GM12878 (cell line): ENCODE measurements at regions not wholly inside any gene's neighbourhood (a gene's known extent, or its start where the extent isn't known, plus 50 kb on each side); places are given as distances from the start of the nearest gene placed in this dataset.

Experiments
- ATAC-seq: fragments of 200-7000 bp; cut with Tn5 transposase; 3 replicates; pipeline ENCODE4 v1.9.1; 2020; ENCODE audit warnings: mild to moderate bottlenecking, moderate library complexity
- BruUV-seq: library from RNA; stranded (reverse); fragments of 400-500 nt; replicated peaks from 2 replicates; lab custom pipeline; 2021; lab: Mats Ljungman, UMichigan
- CTCF ChIA-PET: fragments of 300-600 bp; sonication (Branson Sonifier 250); formaldehyde crosslinking; extraction: SDS; loops from one replicate; lab custom pipeline; 2021; ENCODE audit warnings: inconsistent platforms; lab: Yijun Ruan, JAX
- POLR2A ChIA-PET: fragments of 350-600 bp; formaldehyde crosslinking; extraction: SDS; loops from one replicate; lab custom pipeline; 2021; ENCODE audit warnings: inconsistent platforms; lab: Charles Lee
- RAD21 ChIA-PET: fragments of 300-600 bp; sonication (Branson Sonifier 250); formaldehyde crosslinking; loops from one replicate; lab custom pipeline; 2023; ENCODE audit warnings: antibody characterized with exemption; ENCODE audit not compliant: unreplicated experiment; lab: Charles Lee
- SMC1A ChIA-PET: fragments of 300-600 bp; sonication (Branson Sonifier 250); formaldehyde crosslinking; loops from one replicate; lab custom pipeline; 2023; ENCODE audit not compliant: unreplicated experiment, uncharacterized antibody; lab: Charles Lee
- DNase-seq: peaks from one replicate; pipeline ENCODE4 v3.0.0-alpha.2; 2011; ENCODE audit warnings: low read depth, low spot score
- FAIRE-seq: peaks from 3 replicates; lab custom pipeline; 2011; peaks lifted over from hg19 to GRCh38; lab: Jason Lieb, UNC
- H2AFZ ChIP-seq: 2 replicates; pipeline ENCODE4 v1.6.0; 2011; ENCODE audit warnings: low read depth, low read length, control low read depth; ENCODE audit not compliant: control insufficient read depth
- H3K27ac ChIP-seq: 2 replicates; pipeline ENCODE4 v1.5.1; 2011; ENCODE audit warnings: control low read depth; ENCODE audit not compliant: control insufficient read depth, insufficient read depth
- H3K27me3 ChIP-seq, 2 experiments: replicated peaks in 1 of 2; 2 replicates each; pipeline versions ENCODE4 v1.6.0 to v1.6.1; 2011; ENCODE audit warnings: low read length in 1 of 2; ENCODE audit not compliant: control insufficient read depth in 2 of 2, insufficient read depth in 2 of 2
- H3K36me3 ChIP-seq, 2 experiments: 2 replicates each; pipeline ENCODE4 v1.5.1; 2011; ENCODE audit warnings: low read length in 1 of 2; ENCODE audit not compliant: control insufficient read depth in 2 of 2, insufficient read depth in 2 of 2
- H3K4me1 ChIP-seq: 2 replicates; pipeline ENCODE4 v1.6.1; 2011; ENCODE audit warnings: mild to moderate bottlenecking, low read length, moderate library complexity, mixed read lengths; ENCODE audit not compliant: control insufficient read depth, insufficient read depth
- H3K4me2 ChIP-seq: 2 replicates; pipeline ENCODE4 v1.6.0; 2011; ENCODE audit warnings: control low read depth; ENCODE audit not compliant: control insufficient read depth, insufficient read depth
- H3K4me3 ChIP-seq: fragments of 200-600 bp; sonication (generic); 2 replicates; pipeline ENCODE4 v1.5.1; 2016
- H3K79me2 ChIP-seq: 2 replicates; pipeline ENCODE4 v1.6.0; 2011; ENCODE audit warnings: low read length; ENCODE audit not compliant: control insufficient read depth, insufficient read depth
- H3K9ac ChIP-seq: 2 replicates; pipeline ENCODE4 v1.8.0; 2011; ENCODE audit warnings: low read length, control low read depth, mixed read lengths; ENCODE audit not compliant: control insufficient read depth, insufficient read depth
- H3K9me3 ChIP-seq: replicated peaks from 3 replicates; pipeline ENCODE4 v1.5.1; 2011; ENCODE audit warnings: mild to moderate bottlenecking, low read length; ENCODE audit not compliant: control insufficient read depth, insufficient read depth
- H4K20me1 ChIP-seq: 2 replicates; pipeline ENCODE4 v1.6.0; 2011; ENCODE audit not compliant: control insufficient read depth, insufficient read depth
- BACH1 ChIP-seq: fragments of 450-650 bp; IDR thresholded peaks from 2 replicates; pipeline ENCODE4 v1.6.1; 2017; ENCODE audit warnings: mild to moderate bottlenecking, borderline replicate concordance
- FOXK2 ChIP-seq: fragments of 450-650 bp; IDR thresholded peaks from 2 replicates; pipeline ENCODE4 v1.6.1; 2017; ENCODE audit warnings: mild to moderate bottlenecking, moderate library complexity
- GABPA ChIP-seq: IDR thresholded peaks from 2 replicates; pipeline ENCODE4 v1.6.1; 2014; ENCODE audit warnings: antibody characterized with exemption, low read depth, mild to moderate bottlenecking, inconsistent platforms
- HDAC6 ChIP-seq: fragments of 200-600 bp; sonication (generic); IDR thresholded peaks from one replicate; pipeline ENCODE4 v1.8.0; 2017; ENCODE audit warnings: antibody characterized with exemption; ENCODE audit not compliant: unreplicated experiment
- IRF4 ChIP-seq: IDR thresholded peaks from 2 replicates; pipeline ENCODE4 v1.6.1; 2011; ENCODE audit warnings: low read depth, low read length
- JUNB ChIP-seq: IDR thresholded peaks from 2 replicates; pipeline ENCODE4 v1.6.1; 2016; ENCODE audit warnings: antibody characterized with exemption, mild to moderate bottlenecking
- MLLT1 ChIP-seq: fragments of 450-650 bp; IDR thresholded peaks from 2 replicates; pipeline ENCODE4 v1.6.1; 2016; ENCODE audit warnings: mild to moderate bottlenecking
- MTA3 ChIP-seq: IDR thresholded peaks from 2 replicates; pipeline ENCODE4 v1.6.1; 2012; ENCODE audit warnings: low read length, inconsistent platforms, borderline replicate concordance
- MXI1 ChIP-seq: fragments of 150-350 bp; IDR thresholded peaks from 2 replicates; pipeline ENCODE4 v1.6.1; 2011; ENCODE audit warnings: low read depth, mild to moderate bottlenecking, inconsistent platforms, low read length, improper control_type of control experiment
- MYC ChIP-seq: IDR thresholded peaks from 2 replicates; pipeline ENCODE4 v1.6.1; 2011; ENCODE audit warnings: mild to moderate bottlenecking, low read length, moderate library complexity, inconsistent platforms; ENCODE audit not compliant: insufficient read depth, insufficient replicate concordance, insufficient read length, severe bottlenecking
- NFIC ChIP-seq: IDR thresholded peaks from 2 replicates; pipeline ENCODE4 v1.6.1; 2012; ENCODE audit warnings: low read depth, mild to moderate bottlenecking, inconsistent platforms, low read length, moderate library complexity
- NR2C1 ChIP-seq: fragments of 450-650 bp; IDR thresholded peaks from 2 replicates; pipeline ENCODE4 v1.6.1; 2017; ENCODE audit warnings: antibody characterized with exemption, mild to moderate bottlenecking, moderate library complexity
- NR2F1 ChIP-seq: fragments of 450-650 bp; conservative IDR thresholded peaks from 2 replicates; pipeline ENCODE4 v1.6.1; 2017; ENCODE audit warnings: mild to moderate bottlenecking
- POU2F2 ChIP-seq: IDR thresholded peaks from 3 replicates; pipeline ENCODE4 v1.6.1; 2011; ENCODE audit warnings: low read depth, mild to moderate bottlenecking, low read length, borderline replicate concordance
- SIN3A ChIP-seq: IDR thresholded peaks from 2 replicates; pipeline ENCODE4 v1.6.1; 2012; ENCODE audit warnings: low read depth, low read length, improper control_type of control experiment
- SMAD1 ChIP-seq: fragments of 450-650 bp; IDR thresholded peaks from 2 replicates; pipeline ENCODE4 v1.6.1; 2018; ENCODE audit warnings: mild to moderate bottlenecking, low read depth; ENCODE audit not compliant: partially characterized antibody
- SRF ChIP-seq, 2 experiments: IDR thresholded peaks; 2 replicates each; pipeline ENCODE4 v1.6.1; 2011; ENCODE audit warnings: low read depth in 2 of 2, low read length in 2 of 2, mild to moderate bottlenecking in 1 of 2, moderate library complexity in 1 of 2
- TCF12 ChIP-seq: IDR thresholded peaks from 2 replicates; pipeline ENCODE4 v1.6.1; 2011; ENCODE audit warnings: low read depth, mild to moderate bottlenecking, low read length
- YBX1 ChIP-seq: fragments of 450-650 bp; IDR thresholded peaks from 2 replicates; pipeline ENCODE4 v1.6.1; 2016; ENCODE audit warnings: antibody characterized with exemption
- ZNF217 ChIP-seq: fragments of 450-650 bp; IDR thresholded peaks from 2 replicates; pipeline ENCODE4 v1.6.1; 2017; ENCODE audit warnings: antibody characterized with exemption, mild to moderate bottlenecking
- ZNF592 ChIP-seq: fragments of 450-650 bp; IDR thresholded peaks from 2 replicates; pipeline ENCODE4 v1.6.1; 2017; ENCODE audit warnings: mild to moderate bottlenecking, moderate library complexity
- WGBS: methylation state at CpG from one replicate; pipeline ENCODE4 v1.1.6; 2016; ENCODE audit warnings: low lambda C conversion rate; ENCODE audit not compliant: insufficient replicate concordance, insufficient coverage; ENCODE audit errors: missing lambda C conversion rate; 5-methylcytosine and 5-hydroxymethylcytosine counted together
- in situ Hi-C: fragments of 300-500 bp; cut with MboI; formaldehyde crosslinking; loops from 9 replicates; pipeline ENCODE4 v1.14.3; 2018; ENCODE audit warnings: mixed read lengths
- intact Hi-C: fragments of 100-400 bp; cut with micrococcal nuclease; formaldehyde crosslinking; loops from one replicate; pipeline ENCODE4 v1.14.2; 2022; ENCODE audit not compliant: unreplicated experiment

- no peak for TF ChIP-seq ZNF592
- no peak for TF ChIP-seq YBX1
- TF ChIP-seq GABPA, result no peak
- TF ChIP-seq JUNB, result no peak
- TF ChIP-seq IRF4, result no peak
- no peak for TF ChIP-seq TCF12
- TF ChIP-seq POU2F2, result no peak
- TF ChIP-seq MTA3, result no peak
- TF ChIP-seq, all 136 proteins: peak for 0
Observed at GRCh38 chr13:44807449-44808034, 181.7 kb downstream of the NUFIP1 start (continued).

GRCh38 chr13:44806826-44807225 lies 182.4 kb downstream of the NUFIP1 start:
- ATAC-seq (no peak), DNase-seq (no peak), FAIRE-seq (no peak)
- H3K36me3 ChIP-seq, result no peaks in the 10 kb centered on the region
- no peak overlapping the region for H3K27ac ChIP-seq
- no peaks in the 10 kb centered on the region for H3K79me2 ChIP-seq
- no peak overlapping the region for H3K4me3 ChIP-seq
- no TSS peak for BruUV-seq
- ChIA-PET POLR2A (no interaction called here), SMC1A (no interaction called here), CTCF (interaction anchor here (1.0 kb wide), 1 partner anchor 9 kb away, joined by 3 read pairs; no protein-coding TSS in a partner anchor), RAD21 (no interaction called here)
- H3K4me1 ChIP-seq, result no peaks in the 10 kb centered on the region
- intact Hi-C loops (no loop called here), in situ Hi-C loops (no loop called here)
- H3K4me2 ChIP-seq, result no peak overlapping the region
- 24% methylated on average over 10 of the region's 10 CpGs for WGBS
- no peaks in the 10 kb centered on the region for H4K20me1 ChIP-seq
- H2AFZ ChIP-seq, result no peak overlapping the region
- H3K9me3 ChIP-seq, result no peaks in the 10 kb centered on the region
- H3K9ac ChIP-seq, result no peak overlapping the region
- H3K27me3 ChIP-seq, result no peaks in the 10 kb centered on the region; a peak in 2 of 4 replicates
- TF ChIP-seq NFIC (no peak), MXI1 (no peak), POU2F2 (no peak), JUNB (no peak), NR2F1 (no peak), NR2C1 (no peak), MLLT1 (no peak), MYC (no peak), SRF (IDR thresholded peaks at IDR 0.05; ENCODE audit: low read depth in 2 of 2, low read length in 2 of 2) (no peak), SMAD1 (no peak), FOXK2 (no peak), ZNF217 (no peak), SIN3A (no peak), HDAC6 (no peak), BACH1 (no peak)
